DOHH2 (cell line): ENCODE measurements at regions not wholly inside any gene's neighbourhood (a gene's known extent, or its start where the extent isn't known, plus 50 kb on each side); places are given as distances from the start of the nearest gene placed in this dataset.

Experiments used
- CTCF ChIP-seq: fragments of 200-600 bp; sonication (generic); IDR thresholded peaks from one replicate; pipeline ENCODE4 v1.5.1; 2014; ENCODE audit warnings: antibody characterized with exemption, mild to moderate bottlenecking, low read depth, low read length; ENCODE audit not compliant: poor library complexity, severe bottlenecking
- EZH2phosphoT487 ChIP-seq: fragments of 200-600 bp; sonication (generic); IDR thresholded peaks from 2 replicates; pipeline ENCODE4 v1.6.1; 2017; ENCODE audit warnings: borderline replicate concordance, mild to moderate bottlenecking, antibody characterized with exemption, low read length, moderate library complexity, mixed read lengths

- TF ChIP-seq CTCF (no peak), EZH2phosphoT487 (no peak)
Measured at GRCh38 chr1:112267206-112267605, 128.8 kb upstream of the CTTNBP2NL start.
